CD14-positive monocyte (primary cell): ENCODE measurements at regions not wholly inside any gene's neighbourhood (a gene's known extent, or its start where the extent isn't known, plus 50 kb on each side); places are given as distances from the start of the nearest gene placed in this dataset.

Experiments used
- DNase-seq, 3 donors: peaks; one replicate each; pipeline ENCODE4 v3.0.0-alpha.2; 2011 to 2022
- H2AFZ ChIP-seq: 2 replicates; pipeline ENCODE4 v1.6.0; 2012; ENCODE audit warnings: mild to moderate bottlenecking, low read depth, low read length, inconsistent platforms; ENCODE audit not compliant: insufficient read depth, poor library complexity, severe bottlenecking
- H3K27ac ChIP-seq, 2 donors: 1 replicate in 1 of 2; 2 replicates in 1 of 2; pipeline ENCODE4 v1.5.1; 2012 to 2013; ENCODE audit warnings: low read length in 2 of 2, control low read depth in 1 of 2, inconsistent platforms in 1 of 2, low read depth in 1 of 2, mild to moderate bottlenecking in 1 of 2
- H3K27me3 ChIP-seq, 2 donors: one replicate each; pipeline versions ENCODE4 v1.6.0 to v1.6.1; 2011 to 2013; ENCODE audit warnings: low read length in 2 of 2; ENCODE audit not compliant: control insufficient read depth in 2 of 2, insufficient read depth in 2 of 2
- H3K36me3 ChIP-seq, 2 donors: replicated peaks in 1 of 2; 1 replicate in 1 of 2; 2 replicates in 1 of 2; pipeline versions ENCODE4 v1.5.1 to v1.6.1; 2012 to 2013; ENCODE audit warnings: low read length in 2 of 2, control low read depth in 1 of 2, inconsistent platforms in 1 of 2, mild to moderate bottlenecking in 1 of 2; ENCODE audit not compliant: insufficient read depth in 2 of 2, control insufficient read depth in 1 of 2
- H3K4me1 ChIP-seq, 2 donors: 1 replicate in 1 of 2; 2 replicates in 1 of 2; pipeline versions ENCODE4 v1.5.1 to v1.6.1; 2012 to 2013; ENCODE audit warnings: low read length in 2 of 2, control low read depth in 1 of 2, inconsistent platforms in 1 of 2, mild to moderate bottlenecking in 1 of 2, moderate library complexity in 1 of 2; ENCODE audit not compliant: insufficient read depth in 2 of 2, control insufficient read depth in 1 of 2
- H3K4me2 ChIP-seq: replicated peaks from 2 replicates; pipeline ENCODE3; 2012; ENCODE audit warnings: low read length, moderate library complexity, mild to moderate bottlenecking; ENCODE audit not compliant: poor library complexity, severe bottlenecking; ENCODE audit errors: extremely low read depth
- H3K4me3 ChIP-seq, 3 experiments: fragments of 200-600 bp in 1 of 3; sonication (generic) in 1 of 3; replicated peaks in 1 of 3; 1 replicate in 2 of 3; 2 replicates in 1 of 3; pipeline ENCODE4 v1.5.1; 2011 to 2013; ENCODE audit warnings: low read length in 3 of 3, mild to moderate bottlenecking in 3 of 3, control low read depth in 2 of 3, low read depth in 2 of 3, inconsistent platforms in 1 of 3, moderate library complexity in 1 of 3
- H3K79me2 ChIP-seq: 2 replicates; pipeline ENCODE4 v1.6.0; 2012; ENCODE audit warnings: mild to moderate bottlenecking, control low read depth, inconsistent platforms, low read length, moderate library complexity; ENCODE audit not compliant: insufficient read depth
- H3K9ac ChIP-seq: 2 replicates; pipeline ENCODE4 v1.6.0; 2017; ENCODE audit warnings: low read length, mild to moderate bottlenecking; ENCODE audit not compliant: insufficient read depth, poor library complexity, severe bottlenecking
- H3K9me3 ChIP-seq, 2 donors: replicated peaks in 1 of 2; 1 replicate in 1 of 2; 2 replicates in 1 of 2; pipeline versions ENCODE4 v1.5.1 to v1.6.1; 2012 to 2013; ENCODE audit warnings: low read length in 2 of 2, control low read depth in 1 of 2; ENCODE audit not compliant: control insufficient read depth in 1 of 2, insufficient read depth in 1 of 2
- H4K20me1 ChIP-seq: 2 replicates; pipeline ENCODE4 v1.6.0; 2012; ENCODE audit warnings: mild to moderate bottlenecking, low read length, control low read depth, moderate library complexity; ENCODE audit not compliant: insufficient read depth
- H3K27ac Mint-ChIP-seq, 7 donors: one replicate each; pipeline ENCODE4 v1.8.0; 2020; ENCODE audit warnings: mild to moderate bottlenecking in 7 of 7, mixed read lengths in 7 of 7, moderate library complexity in 6 of 7, inconsistent platforms in 2 of 7
- H3K27me3 Mint-ChIP-seq, 3 donors: one replicate each; pipeline ENCODE4 v1.8.0; 2021 to 2022; ENCODE audit warnings: low read depth in 3 of 3, mild to moderate bottlenecking in 3 of 3, mixed read lengths in 3 of 3, moderate library complexity in 3 of 3, inconsistent platforms in 1 of 3
- H3K36me3 Mint-ChIP-seq, 2 donors: one replicate each; pipeline ENCODE4 v1.8.0; 2020; ENCODE audit warnings: mixed read lengths in 2 of 2, inconsistent platforms in 1 of 2, mild to moderate bottlenecking in 1 of 2
- H3K4me1 Mint-ChIP-seq: one replicate; pipeline ENCODE4 v1.8.0; 2020; ENCODE audit warnings: mild to moderate bottlenecking, mixed read lengths
- H3K4me3 Mint-ChIP-seq, 2 donors: one replicate each; pipeline ENCODE4 v1.8.0; 2020; ENCODE audit warnings: mild to moderate bottlenecking in 2 of 2, mixed read lengths in 2 of 2, moderate library complexity in 1 of 2
- H3K9me3 Mint-ChIP-seq, 7 donors: one replicate each; pipeline ENCODE4 v1.8.0; 2020 to 2022; ENCODE audit warnings: mixed read lengths in 7 of 7, mild to moderate bottlenecking in 6 of 7, moderate library complexity in 6 of 7, inconsistent platforms in 2 of 7
- WGBS: methylation state at CpG from one replicate; pipeline ENCODE4 v1.1.5; 2013; ENCODE audit warnings: missing lambda C conversion rate; ENCODE audit not compliant: insufficient coverage; 5-methylcytosine and 5-hydroxymethylcytosine counted together
- intact Hi-C, 2 donors: fragments of 100-400 bp; cut with micrococcal nuclease; formaldehyde crosslinking; loops; one replicate each; pipeline versions ENCODE4 v1.15.0 to v1.15.1; 2023
- TF ChIP-seq, protein P1 (sequence below): fragments of 200-600 bp; IDR thresholded peaks from one replicate; pipeline ENCODE4 v1.8.0; 2022; ENCODE audit warnings: antibody characterized with exemption, mild to moderate bottlenecking

DNA sequence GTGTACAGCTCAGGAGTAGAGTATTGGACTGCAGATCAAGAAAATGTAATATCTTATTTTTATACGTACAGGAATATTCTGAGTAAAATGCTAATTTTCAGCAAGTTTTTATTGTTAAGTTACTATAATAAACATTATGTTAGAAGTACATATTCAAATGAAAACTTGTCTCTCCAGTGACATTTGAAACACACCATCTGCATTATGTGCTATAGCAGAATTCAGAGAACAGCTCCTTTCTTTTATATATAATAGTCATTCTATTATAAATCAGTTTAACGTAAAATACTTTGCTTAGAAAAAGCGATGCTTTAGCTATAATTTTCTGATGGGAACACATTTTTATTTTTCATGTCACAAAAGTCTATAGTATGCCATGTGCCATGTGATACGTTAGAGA lies 249.0 kb downstream of the PTPRC start:
- no CpG with 5 or more reads among the region's 4 CpGs for WGBS
- peaks cover 9 to 19% of the 10 kb centered on the region in 2 donors for H3K36me3 Mint-ChIP-seq
- Histone ChIP-seq H4K20me1 (no peaks in the 10 kb centered on the region), H3K36me3 (peaks cover 0 to 13% of the 10 kb centered on the region in 2 donors), H2AFZ (no peak overlapping the region), H3K79me2 (peaks cover 59% of the 10 kb centered on the region), H3K27me3 (no peaks in the 10 kb centered on the region), H3K9ac (no peak overlapping the region), H3K27ac (no peak overlapping the region), H3K4me2 (no peak overlapping the region), H3K4me1 (peaks cover 6 to 17% of the 10 kb centered on the region in 2 donors), H3K9me3 (no peaks in the 10 kb centered on the region), H3K4me3 (no peak overlapping the region)
- no peak for DNase-seq
- peaks cover 16% of the 10 kb centered on the region for H3K4me1 Mint-ChIP-seq
- H3K27ac Mint-ChIP-seq = no peak overlapping the region
- no peaks in the 10 kb centered on the region for H3K9me3 Mint-ChIP-seq
- TF ChIP-seq, protein P1, sequence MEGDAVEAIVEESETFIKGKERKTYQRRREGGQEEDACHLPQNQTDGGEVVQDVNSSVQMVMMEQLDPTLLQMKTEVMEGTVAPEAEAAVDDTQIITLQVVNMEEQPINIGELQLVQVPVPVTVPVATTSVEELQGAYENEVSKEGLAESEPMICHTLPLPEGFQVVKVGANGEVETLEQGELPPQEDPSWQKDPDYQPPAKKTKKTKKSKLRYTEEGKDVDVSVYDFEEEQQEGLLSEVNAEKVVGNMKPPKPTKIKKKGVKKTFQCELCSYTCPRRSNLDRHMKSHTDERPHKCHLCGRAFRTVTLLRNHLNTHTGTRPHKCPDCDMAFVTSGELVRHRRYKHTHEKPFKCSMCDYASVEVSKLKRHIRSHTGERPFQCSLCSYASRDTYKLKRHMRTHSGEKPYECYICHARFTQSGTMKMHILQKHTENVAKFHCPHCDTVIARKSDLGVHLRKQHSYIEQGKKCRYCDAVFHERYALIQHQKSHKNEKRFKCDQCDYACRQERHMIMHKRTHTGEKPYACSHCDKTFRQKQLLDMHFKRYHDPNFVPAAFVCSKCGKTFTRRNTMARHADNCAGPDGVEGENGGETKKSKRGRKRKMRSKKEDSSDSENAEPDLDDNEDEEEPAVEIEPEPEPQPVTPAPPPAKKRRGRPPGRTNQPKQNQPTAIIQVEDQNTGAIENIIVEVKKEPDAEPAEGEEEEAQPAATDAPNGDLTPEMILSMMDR = no peak
- intact Hi-C loops = no loop called here
- no peak overlapping the region for H3K4me3 Mint-ChIP-seq
- no peaks in the 10 kb centered on the region for H3K27me3 Mint-ChIP-seq

DNA sequence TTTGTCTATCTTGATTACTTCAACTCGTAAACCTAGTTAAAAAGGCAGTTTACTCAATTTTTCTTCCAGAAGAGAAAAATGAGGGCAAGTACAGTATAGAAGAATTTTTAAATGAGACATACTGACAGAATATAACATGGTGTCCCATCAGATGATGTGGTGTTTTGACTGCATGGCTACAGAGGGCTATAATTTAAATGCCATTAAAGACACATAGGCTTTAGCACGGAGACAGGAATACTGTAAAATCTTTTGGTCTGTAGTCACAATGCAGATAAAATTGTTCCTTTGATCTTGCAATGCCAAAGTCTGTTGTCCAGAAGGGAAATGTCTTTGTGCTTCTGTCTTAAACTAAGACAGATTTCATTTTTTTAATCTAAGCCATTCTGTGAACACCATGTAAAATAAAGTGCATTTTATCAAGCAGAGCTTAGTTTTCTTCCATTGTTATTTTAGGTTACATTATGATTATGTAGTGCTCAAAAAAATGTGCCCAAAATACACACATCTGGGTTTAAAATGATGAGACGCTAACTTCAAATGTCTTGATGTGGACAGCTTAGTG lies 249.6 kb downstream of the PTPRC start:
- TF ChIP-seq, protein P1 = no peak
- no peak overlapping the region for H2AFZ ChIP-seq
- peaks cover 6 to 17% of the 10 kb centered on the region in 2 donors for H3K4me1 ChIP-seq
- H3K27me3 ChIP-seq = no peaks in the 10 kb centered on the region
- no peak overlapping the region for H3K4me2 ChIP-seq
- no peak overlapping the region for H3K4me3 ChIP-seq
- peak overlapping the region in 1 of 2 donors; percentile 60 for H3K27ac ChIP-seq
- no peaks in the 10 kb centered on the region for H4K20me1 ChIP-seq
- H3K9ac ChIP-seq = no peak overlapping the region
- Mint-ChIP-seq H3K4me1 (peaks cover 16% of the 10 kb centered on the region), H3K27ac (peak overlapping the region; percentile 26 to 81 (median 46)), H3K4me3 (no peak overlapping the region), H3K36me3 (peaks cover 9 to 19% of the 10 kb centered on the region in 2 donors), H3K9me3 (no peaks in the 10 kb centered on the region), H3K27me3 (no peaks in the 10 kb centered on the region)
- H3K9me3 ChIP-seq = no peaks in the 10 kb centered on the region
- no peak for DNase-seq
- H3K36me3 ChIP-seq = peaks cover 0 to 15% of the 10 kb centered on the region in 2 donors
- WGBS = no CpG with 5 or more reads among the region's 3 CpGs
- peaks cover 60% of the 10 kb centered on the region for H3K79me2 ChIP-seq
- intact Hi-C loops = no loop called here
